ENCODE measurements at regions not wholly inside any gene's neighbourhood (a gene's known extent, or its start where the extent isn't known, plus 50 kb on each side); places are given as distances from the start of the nearest gene placed in this dataset.

DNA sequence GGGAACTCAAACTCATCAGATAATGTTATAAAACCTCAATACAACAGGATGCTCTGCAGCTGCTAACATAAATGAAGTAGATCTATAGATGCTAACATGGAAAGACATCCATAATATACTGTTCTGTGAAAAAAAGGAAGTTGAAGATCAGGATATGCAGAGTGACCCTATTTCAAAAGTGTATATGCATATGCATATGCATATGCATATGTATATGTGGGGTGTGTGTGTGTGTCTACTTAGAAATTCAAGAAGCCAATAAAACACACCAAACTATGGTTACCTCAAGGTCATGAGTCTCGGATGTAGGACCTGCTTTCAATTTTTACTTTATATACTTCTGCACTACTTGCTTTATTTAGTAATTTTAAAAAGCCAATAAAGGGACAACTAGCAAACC is 125.6 kb downstream of the ABHD5 start:
- no peak for TF ChIP-seq CTCF (IDR thresholded peaks at IDR 0.05; ENCODE audit: control extremely low read depth, extremely low read depth)
- Histone ChIP-seq H3K9me3 (ENCODE audit: control insufficient read depth in 4 of 4, insufficient read depth in 3 of 4, low read length in 3 of 4) (peaks cover 0 to 2% (median 0%) of the 10 kb centered on the region in 4 donors), H3K4me1 (ENCODE audit: control insufficient read depth in 5 of 5, insufficient read depth in 5 of 5, low read length in 5 of 5) (peaks cover 0 to 2% (median 0%) of the 10 kb centered on the region in 5 donors), H3K9ac (ENCODE audit: insufficient read depth in 1 of 2, low read length in 2 of 2) (no peak overlapping the region), H3K27me3 (ENCODE audit: control insufficient read depth in 3 of 3, insufficient read depth in 3 of 3, low read length in 2 of 3) (no peaks in the 10 kb centered on the region), H3K4me3 (no peak overlapping the region), H3K27ac (ENCODE audit: low read depth in 1 of 2, low read length in 1 of 2) (no peak overlapping the region), H3K36me3 (ENCODE audit: control insufficient read depth in 4 of 4, insufficient read depth in 4 of 4, low read length in 4 of 4) (no peaks in the 10 kb centered on the region)
- WGBS, 2 donors: 80 to 97% methylated on average over 1 of the region's 1 CpG
- DNase-seq: no peak
- ATAC-seq (ENCODE audit: insufficient read depth, low FRiP score): no peak

DNA sequence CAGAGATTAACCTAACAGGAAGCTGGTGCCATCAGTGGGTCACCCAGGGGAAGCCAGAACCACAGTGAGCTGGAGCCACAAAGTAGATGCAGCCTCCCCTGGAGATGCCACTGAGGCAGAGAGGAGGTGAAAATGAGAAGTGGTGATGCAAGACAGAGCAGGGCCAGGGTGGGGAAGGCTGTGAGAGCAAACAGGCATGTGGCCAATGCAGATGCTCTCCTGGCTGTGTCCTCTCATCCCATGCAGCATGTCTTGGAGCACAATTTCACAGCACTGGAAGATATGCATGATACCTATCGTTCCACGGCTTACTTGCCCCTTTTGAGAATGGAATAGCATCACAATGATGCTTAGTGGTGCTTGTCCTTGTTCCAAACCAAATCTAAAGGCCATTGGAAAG is 126.3 kb downstream of the ABHD5 start:
- Histone ChIP-seq H3K9ac (ENCODE audit: insufficient read depth in 1 of 2, low read length in 2 of 2) (no peak overlapping the region), H3K36me3 (ENCODE audit: control insufficient read depth in 4 of 4, insufficient read depth in 4 of 4, low read length in 4 of 4) (no peaks in the 10 kb centered on the region), H3K27ac (ENCODE audit: low read depth in 1 of 2, low read length in 1 of 2) (no peak overlapping the region), H3K4me3 (no peak overlapping the region), H3K27me3 (ENCODE audit: control insufficient read depth in 3 of 3, insufficient read depth in 3 of 3, low read length in 2 of 3) (no peaks in the 10 kb centered on the region), H3K4me1 (ENCODE audit: control insufficient read depth in 5 of 5, insufficient read depth in 5 of 5, low read length in 5 of 5) (peaks cover 0 to 2% (median 0%) of the 10 kb centered on the region in 5 donors), H3K9me3 (ENCODE audit: control insufficient read depth in 4 of 4, insufficient read depth in 3 of 4, low read length in 3 of 4) (peaks cover 0 to 2% (median 0%) of the 10 kb centered on the region in 4 donors)
- 94 to 95% methylated on average over 2 of the region's 2 CpGs for WGBS, 2 donors
- TF ChIP-seq CTCF (IDR thresholded peaks at IDR 0.05; ENCODE audit: control extremely low read depth, extremely low read depth): no peak
- ATAC-seq (ENCODE audit: insufficient read depth, low FRiP score) (no peak), DNase-seq (no peak)

DNA sequence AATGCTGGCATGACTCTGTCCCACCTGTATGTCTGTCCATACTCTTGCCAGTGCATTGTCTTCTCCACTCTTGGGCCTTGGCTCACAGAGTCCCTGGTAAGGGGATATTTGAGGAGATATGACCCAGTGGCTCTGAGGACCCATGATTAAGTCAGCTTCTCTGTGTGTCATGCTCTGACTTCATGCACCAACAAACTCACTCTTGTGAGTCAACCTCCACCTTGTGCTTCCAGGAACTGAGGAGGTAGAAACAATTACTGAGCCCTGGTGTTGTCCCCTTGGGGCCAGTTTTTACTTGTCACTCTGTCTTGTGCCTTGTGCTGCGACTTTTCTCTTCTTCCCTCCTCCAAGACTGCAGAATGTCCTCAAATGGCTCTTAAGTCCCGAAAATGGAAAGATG is 127.1 kb downstream of the ABHD5 start:
- no peaks in the 10 kb centered on the region for H3K27me3 ChIP-seq (ENCODE audit: control insufficient read depth in 3 of 3, insufficient read depth in 3 of 3, low read length in 2 of 3)
- no peak overlapping the region for H3K4me3 ChIP-seq
- DNase-seq (no peak), ATAC-seq (ENCODE audit: insufficient read depth, low FRiP score) (no peak)
- H3K9me3 ChIP-seq (ENCODE audit: control insufficient read depth in 4 of 4, insufficient read depth in 3 of 4, low read length in 3 of 4): peaks cover 0 to 2% (median 0%) of the 10 kb centered on the region in 4 donors
- no peak overlapping the region for H3K27ac ChIP-seq (ENCODE audit: low read depth in 1 of 2, low read length in 1 of 2)
- TF ChIP-seq CTCF (IDR thresholded peaks at IDR 0.05; ENCODE audit: control extremely low read depth, extremely low read depth): no peak
- 84 to 91% methylated on average over 2 of the region's 2 CpGs for WGBS, 2 donors
- no peak overlapping the region for H3K9ac ChIP-seq (ENCODE audit: insufficient read depth in 1 of 2, low read length in 2 of 2)
- H3K36me3 ChIP-seq (ENCODE audit: control insufficient read depth in 4 of 4, insufficient read depth in 4 of 4, low read length in 4 of 4): no peaks in the 10 kb centered on the region
- peaks cover 0 to 2% (median 0%) of the 10 kb centered on the region in 5 donors for H3K4me1 ChIP-seq (ENCODE audit: control insufficient read depth in 5 of 5, insufficient read depth in 5 of 5, low read length in 5 of 5)

GRCh38 chr3:43818229-43818628 is 127.5 kb downstream of the ABHD5 start:
- DNase-seq (no peak), ATAC-seq (ENCODE audit: insufficient read depth, low FRiP score) (no peak)
- no peak for TF ChIP-seq CTCF (IDR thresholded peaks at IDR 0.05; ENCODE audit: control extremely low read depth, extremely low read depth)
- no peaks in the 10 kb centered on the region for H3K36me3 ChIP-seq (ENCODE audit: control insufficient read depth in 4 of 4, insufficient read depth in 4 of 4, low read length in 4 of 4)
- no peaks in the 10 kb centered on the region for H3K27me3 ChIP-seq (ENCODE audit: control insufficient read depth in 3 of 3, insufficient read depth in 3 of 3, low read length in 2 of 3)
- no peak overlapping the region for H3K27ac ChIP-seq (ENCODE audit: low read depth in 1 of 2, low read length in 1 of 2)
- no peak overlapping the region for H3K4me3 ChIP-seq
- H3K9ac ChIP-seq (ENCODE audit: insufficient read depth in 1 of 2, low read length in 2 of 2): no peak overlapping the region
- H3K4me1 ChIP-seq (ENCODE audit: control insufficient read depth in 5 of 5, insufficient read depth in 5 of 5, low read length in 5 of 5): peaks cover 0 to 2% (median 0%) of the 10 kb centered on the region in 5 donors
- H3K9me3 ChIP-seq (ENCODE audit: control insufficient read depth in 4 of 4, insufficient read depth in 3 of 4, low read length in 3 of 4): no peaks in the 10 kb centered on the region

All from lung (tissue), 11 donors.